ENCODE measurements at regions not wholly inside any gene's neighbourhood (a gene's known extent, or its start where the extent isn't known, plus 50 kb on each side); places are given as distances from the start of the nearest gene placed in this dataset.

GRCh38 chr12:111268738-111269572 lies 99.9 kb downstream of the PHETA1 start:
- ChIA-PET CTCF (interaction anchor here (1.3 to 12.8 kb wide), 2 partner anchors 13 to 31 kb away, joined by 3 to 188 read pairs; no protein-coding TSS in a partner anchor), POLR2A (no interaction called here)
- H3K27me3 Mint-ChIP-seq (ENCODE audit: low read depth): no peaks in the 10 kb centered on the region
- no peak overlapping the region for H3K4me3 Mint-ChIP-seq
- peaks cover 9% of the 10 kb centered on the region for H3K9me3 Mint-ChIP-seq
- DNase-seq (ENCODE audit: low spot score) (peak; percentile 65), ATAC-seq (peak; percentile 67; the same call in 1 of the 2 replicates)
- TF ChIP-seq MAX (CRISPR knock-in tag; IDR thresholded peaks at IDR 0.05) (no peak), FOXJ3 (CRISPR knock-in tag; IDR thresholded peaks at IDR 0.05; ENCODE audit: borderline replicate concordance) (no peak), JUN (CRISPR knock-in tag; IDR thresholded peaks at IDR 0.05) (no peak), GTF2I (CRISPR knock-in tag; conservative IDR thresholded peaks at IDR 0.05) (peak; percentile 50; the same call in 1 of the 2 replicates)
- TF ChIP-seq, protein P1, sequence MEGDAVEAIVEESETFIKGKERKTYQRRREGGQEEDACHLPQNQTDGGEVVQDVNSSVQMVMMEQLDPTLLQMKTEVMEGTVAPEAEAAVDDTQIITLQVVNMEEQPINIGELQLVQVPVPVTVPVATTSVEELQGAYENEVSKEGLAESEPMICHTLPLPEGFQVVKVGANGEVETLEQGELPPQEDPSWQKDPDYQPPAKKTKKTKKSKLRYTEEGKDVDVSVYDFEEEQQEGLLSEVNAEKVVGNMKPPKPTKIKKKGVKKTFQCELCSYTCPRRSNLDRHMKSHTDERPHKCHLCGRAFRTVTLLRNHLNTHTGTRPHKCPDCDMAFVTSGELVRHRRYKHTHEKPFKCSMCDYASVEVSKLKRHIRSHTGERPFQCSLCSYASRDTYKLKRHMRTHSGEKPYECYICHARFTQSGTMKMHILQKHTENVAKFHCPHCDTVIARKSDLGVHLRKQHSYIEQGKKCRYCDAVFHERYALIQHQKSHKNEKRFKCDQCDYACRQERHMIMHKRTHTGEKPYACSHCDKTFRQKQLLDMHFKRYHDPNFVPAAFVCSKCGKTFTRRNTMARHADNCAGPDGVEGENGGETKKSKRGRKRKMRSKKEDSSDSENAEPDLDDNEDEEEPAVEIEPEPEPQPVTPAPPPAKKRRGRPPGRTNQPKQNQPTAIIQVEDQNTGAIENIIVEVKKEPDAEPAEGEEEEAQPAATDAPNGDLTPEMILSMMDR (IDR thresholded peaks at IDR 0.05): peak; percentile 81
- no peak overlapping the region for H3K27ac Mint-ChIP-seq
- no peaks in the 10 kb centered on the region for H3K36me3 Mint-ChIP-seq
- H3K4me1 Mint-ChIP-seq: no peaks in the 10 kb centered on the region

- H3K9me3 Mint-ChIP-seq: peaks cover 9% of the 10 kb centered on the region
- H3K4me1 Mint-ChIP-seq: no peaks in the 10 kb centered on the region
- H3K27ac Mint-ChIP-seq: no peak overlapping the region
- DNase-seq (ENCODE audit: low spot score) (no peak), ATAC-seq (no peak)
- ChIA-PET POLR2A (interaction anchor here (0.6 kb wide), 1 partner anchor 373 kb away, joined by 3 read pairs; no protein-coding TSS in a partner anchor), CTCF (interaction anchor here (0.6 to 12.8 kb wide), 8 partner anchors 8 to 746 kb away, joined by 3 to 188 read pairs (median 6); partner anchors contain the start of genes ERP29 and TMEM116)
- no peak overlapping the region for H3K4me3 Mint-ChIP-seq
- no peaks in the 10 kb centered on the region for H3K27me3 Mint-ChIP-seq (ENCODE audit: low read depth)
- no peaks in the 10 kb centered on the region for H3K36me3 Mint-ChIP-seq
- TF ChIP-seq ZNF532 (CRISPR knock-in tag; IDR thresholded peaks at IDR 0.05; ENCODE audit: borderline replicate concordance) (no peak), RELA (CRISPR knock-in tag; IDR thresholded peaks at IDR 0.05; ENCODE audit: borderline replicate concordance) (no peak), CREM (CRISPR knock-in tag; IDR thresholded peaks at IDR 0.05) (no peak), ETV6 (CRISPR knock-in tag; IDR thresholded peaks at IDR 0.05) (no peak), JUN (CRISPR knock-in tag; IDR thresholded peaks at IDR 0.05) (no peak), GRHL2 (CRISPR knock-in tag; IDR thresholded peaks at IDR 0.05; ENCODE audit: insufficient replicate concordance, severe bottlenecking) (no peak), ZNF138 (CRISPR knock-in tag; conservative IDR thresholded peaks at IDR 0.05) (no peak), CBFB (CRISPR knock-in tag; IDR thresholded peaks at IDR 0.05; ENCODE audit: low read depth) (no peak), TEAD1 (CRISPR knock-in tag; IDR thresholded peaks at IDR 0.05) (no peak), ZNF671 (CRISPR knock-in tag; IDR thresholded peaks at IDR 0.05) (no peak), AR (CRISPR knock-in tag; IDR thresholded peaks at IDR 0.05) (no peak)
- TF ChIP-seq, protein P2, sequence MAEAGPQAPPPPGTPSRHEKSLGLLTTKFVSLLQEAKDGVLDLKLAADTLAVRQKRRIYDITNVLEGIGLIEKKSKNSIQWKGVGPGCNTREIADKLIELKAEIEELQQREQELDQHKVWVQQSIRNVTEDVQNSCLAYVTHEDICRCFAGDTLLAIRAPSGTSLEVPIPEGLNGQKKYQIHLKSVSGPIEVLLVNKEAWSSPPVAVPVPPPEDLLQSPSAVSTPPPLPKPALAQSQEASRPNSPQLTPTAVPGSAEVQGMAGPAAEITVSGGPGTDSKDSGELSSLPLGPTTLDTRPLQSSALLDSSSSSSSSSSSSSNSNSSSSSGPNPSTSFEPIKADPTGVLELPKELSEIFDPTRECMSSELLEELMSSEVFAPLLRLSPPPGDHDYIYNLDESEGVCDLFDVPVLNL (CRISPR knock-in tag; IDR thresholded peaks at IDR 0.05; ENCODE audit: borderline replicate concordance, low read depth): no peak
- TF ChIP-seq, protein P3, sequence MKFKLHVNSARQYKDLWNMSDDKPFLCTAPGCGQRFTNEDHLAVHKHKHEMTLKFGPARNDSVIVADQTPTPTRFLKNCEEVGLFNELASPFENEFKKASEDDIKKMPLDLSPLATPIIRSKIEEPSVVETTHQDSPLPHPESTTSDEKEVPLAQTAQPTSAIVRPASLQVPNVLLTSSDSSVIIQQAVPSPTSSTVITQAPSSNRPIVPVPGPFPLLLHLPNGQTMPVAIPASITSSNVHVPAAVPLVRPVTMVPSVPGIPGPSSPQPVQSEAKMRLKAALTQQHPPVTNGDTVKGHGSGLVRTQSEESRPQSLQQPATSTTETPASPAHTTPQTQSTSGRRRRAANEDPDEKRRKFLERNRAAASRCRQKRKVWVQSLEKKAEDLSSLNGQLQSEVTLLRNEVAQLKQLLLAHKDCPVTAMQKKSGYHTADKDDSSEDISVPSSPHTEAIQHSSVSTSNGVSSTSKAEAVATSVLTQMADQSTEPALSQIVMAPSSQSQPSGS (CRISPR knock-in tag; IDR thresholded peaks at IDR 0.05; ENCODE audit: borderline replicate concordance, low read depth): no peak
- TF ChIP-seq, protein P4, sequence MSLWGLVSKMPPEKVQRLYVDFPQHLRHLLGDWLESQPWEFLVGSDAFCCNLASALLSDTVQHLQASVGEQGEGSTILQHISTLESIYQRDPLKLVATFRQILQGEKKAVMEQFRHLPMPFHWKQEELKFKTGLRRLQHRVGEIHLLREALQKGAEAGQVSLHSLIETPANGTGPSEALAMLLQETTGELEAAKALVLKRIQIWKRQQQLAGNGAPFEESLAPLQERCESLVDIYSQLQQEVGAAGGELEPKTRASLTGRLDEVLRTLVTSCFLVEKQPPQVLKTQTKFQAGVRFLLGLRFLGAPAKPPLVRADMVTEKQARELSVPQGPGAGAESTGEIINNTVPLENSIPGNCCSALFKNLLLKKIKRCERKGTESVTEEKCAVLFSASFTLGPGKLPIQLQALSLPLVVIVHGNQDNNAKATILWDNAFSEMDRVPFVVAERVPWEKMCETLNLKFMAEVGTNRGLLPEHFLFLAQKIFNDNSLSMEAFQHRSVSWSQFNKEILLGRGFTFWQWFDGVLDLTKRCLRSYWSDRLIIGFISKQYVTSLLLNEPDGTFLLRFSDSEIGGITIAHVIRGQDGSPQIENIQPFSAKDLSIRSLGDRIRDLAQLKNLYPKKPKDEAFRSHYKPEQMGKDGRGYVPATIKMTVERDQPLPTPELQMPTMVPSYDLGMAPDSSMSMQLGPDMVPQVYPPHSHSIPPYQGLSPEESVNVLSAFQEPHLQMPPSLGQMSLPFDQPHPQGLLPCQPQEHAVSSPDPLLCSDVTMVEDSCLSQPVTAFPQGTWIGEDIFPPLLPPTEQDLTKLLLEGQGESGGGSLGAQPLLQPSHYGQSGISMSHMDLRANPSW (CRISPR knock-in tag; conservative IDR thresholded peaks at IDR 0.05; ENCODE audit: low read depth): no peak
Measured at GRCh38 chr12:111267144-111267543, 101.8 kb downstream of the PHETA1 start.
